Activated naive CD4-positive, alpha-beta T cell treated with anti-CD3 and anti-CD28 coated beads for 36 hours (primary cell): ENCODE measurements at regions not wholly inside any gene's neighbourhood (a gene's known extent, or its start where the extent isn't known, plus 50 kb on each side); places are given as distances from the start of the nearest gene placed in this dataset.

Experiments used
- CTCF ChIA-PET: fragments of 350-600 bp; sonication (Branson Sonifier 250); formaldehyde crosslinking; loops from one replicate; lab custom pipeline; 2021; ENCODE audit warnings: antibody characterized with exemption; lab: Charles Lee
- DNase-seq: peaks from one replicate; pipeline ENCODE4 v3.0.0-alpha.2; 2020
- H3K27ac Mint-ChIP-seq: one replicate; pipeline ENCODE4 v1.8.0; 2021; ENCODE audit warnings: mild to moderate bottlenecking, mixed read lengths
- H3K27me3 Mint-ChIP-seq: one replicate; pipeline ENCODE4 v1.8.0; 2021; ENCODE audit warnings: low read depth, mixed read lengths
- H3K36me3 Mint-ChIP-seq: one replicate; pipeline ENCODE4 v1.8.0; 2021; ENCODE audit warnings: low read depth, mixed read lengths
- H3K4me1 Mint-ChIP-seq: one replicate; pipeline ENCODE4 v1.8.0; 2021; ENCODE audit warnings: low read depth, mixed read lengths
- H3K4me3 Mint-ChIP-seq: one replicate; pipeline ENCODE4 v1.8.0; 2021; ENCODE audit warnings: mild to moderate bottlenecking, moderate library complexity, mixed read lengths
- H3K9me3 Mint-ChIP-seq: one replicate; pipeline ENCODE4 v1.8.0; 2021; ENCODE audit warnings: mixed read lengths
- intact Hi-C: fragments of 100-400 bp; cut with micrococcal nuclease; formaldehyde crosslinking; loops from one replicate; pipeline ENCODE4 v1.15.1; 2023

DNA sequence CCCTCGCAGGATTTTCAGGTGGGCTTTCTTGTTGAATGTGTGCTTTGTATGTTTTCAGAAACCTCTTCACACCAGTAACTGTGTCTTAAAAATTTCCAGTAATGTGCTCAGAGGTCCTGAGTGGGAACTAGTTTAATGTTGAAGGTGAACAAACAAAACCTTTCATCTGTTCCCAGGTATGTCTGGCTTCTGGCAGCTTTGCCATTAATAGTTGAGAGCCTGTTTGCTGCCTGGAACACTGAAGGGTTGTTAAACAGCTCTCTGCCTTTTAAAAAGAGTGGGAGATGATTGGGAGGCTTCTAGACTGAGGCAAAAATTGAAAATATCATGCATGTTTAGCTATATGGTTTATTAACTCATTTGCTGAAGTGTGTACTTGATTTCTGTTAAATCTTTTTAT lies 161.2 kb upstream of the AGTR2 start:
- CTCF ChIA-PET, result no interaction called here
- H3K27ac Mint-ChIP-seq, result no peak overlapping the region
- H3K27me3 Mint-ChIP-seq, result no peaks in the 10 kb centered on the region
- no peak for DNase-seq
- intact Hi-C loops, result no loop called here
- no peak overlapping the region for H3K4me3 Mint-ChIP-seq
- no peaks in the 10 kb centered on the region for H3K36me3 Mint-ChIP-seq
- H3K9me3 Mint-ChIP-seq, result peaks cover 7% of the 10 kb centered on the region
- no peaks in the 10 kb centered on the region for H3K4me1 Mint-ChIP-seq

DNA sequence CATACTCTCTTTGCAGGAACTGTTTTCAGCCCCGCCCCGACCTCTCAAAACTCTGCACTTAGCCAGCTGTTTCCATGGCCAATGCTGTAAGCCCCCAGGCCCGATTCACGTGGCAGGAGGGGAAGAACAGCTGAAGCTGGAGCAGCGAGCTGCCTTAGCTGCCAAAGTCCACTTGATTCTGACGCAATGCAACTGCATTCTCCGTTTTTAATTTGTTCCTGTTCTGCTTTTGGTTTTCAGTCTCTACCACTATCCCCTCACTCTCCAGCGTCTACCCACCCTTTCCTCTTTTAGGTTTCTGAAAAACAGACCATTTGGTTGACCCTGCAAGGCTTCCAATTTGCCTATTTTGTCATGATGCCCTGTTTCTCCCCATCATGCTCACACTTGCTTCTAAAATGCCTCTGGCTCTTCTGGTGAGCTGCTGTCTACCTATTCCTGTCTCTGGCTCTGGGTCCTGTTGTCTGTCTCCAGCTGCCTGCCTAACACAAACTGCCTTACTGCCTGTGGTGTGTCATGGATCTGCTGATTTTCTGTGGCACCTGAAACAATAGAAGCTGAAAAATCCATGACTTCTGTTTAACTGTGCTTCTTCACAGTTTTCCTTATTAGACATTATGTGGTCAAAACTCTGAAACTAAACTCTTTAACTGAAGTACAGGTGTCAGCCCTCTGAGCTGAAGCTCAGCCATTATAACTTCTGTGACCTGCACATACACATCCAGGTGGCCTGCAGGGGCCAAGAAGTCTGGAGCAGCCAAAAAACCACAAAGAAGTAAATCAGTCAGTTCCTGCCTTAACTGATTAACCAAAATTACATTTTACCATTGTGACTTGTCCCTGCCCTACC lies 160.5 kb upstream of the AGTR2 start:
- no peaks in the 10 kb centered on the region for H3K36me3 Mint-ChIP-seq
- intact Hi-C loops, result no loop called here
- no peak for DNase-seq
- H3K27ac Mint-ChIP-seq, result no peak overlapping the region
- no peaks in the 10 kb centered on the region for H3K4me1 Mint-ChIP-seq
- H3K4me3 Mint-ChIP-seq, result no peak overlapping the region
- H3K9me3 Mint-ChIP-seq, result peaks cover 7% of the 10 kb centered on the region
- CTCF ChIA-PET, result no interaction called here
- no peaks in the 10 kb centered on the region for H3K27me3 Mint-ChIP-seq

DNA sequence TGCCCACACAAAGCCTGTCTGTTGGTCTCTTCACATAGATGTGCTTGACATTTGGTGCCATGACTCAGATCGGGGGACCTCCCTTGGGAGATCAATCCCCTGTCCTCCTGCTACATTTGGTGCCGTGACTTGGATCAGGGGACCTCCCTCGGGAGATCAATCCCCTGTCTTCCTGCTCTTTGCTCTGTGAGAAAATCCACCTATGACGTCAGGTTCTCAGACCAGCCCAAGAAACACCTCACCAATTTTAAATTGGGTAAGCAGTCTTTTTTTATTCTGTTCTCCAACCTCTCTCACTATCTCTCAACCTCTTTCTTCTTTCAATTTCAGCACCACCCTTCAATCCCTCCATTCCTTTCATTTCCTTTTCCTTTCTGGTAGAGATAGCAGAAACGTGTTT lies 159.6 kb upstream of the AGTR2 start:
- no peaks in the 10 kb centered on the region for H3K27me3 Mint-ChIP-seq
- H3K4me3 Mint-ChIP-seq, result no peak overlapping the region
- intact Hi-C loops, result no loop called here
- H3K27ac Mint-ChIP-seq, result no peak overlapping the region
- peaks cover 7% of the 10 kb centered on the region for H3K9me3 Mint-ChIP-seq
- CTCF ChIA-PET, result no interaction called here
- H3K36me3 Mint-ChIP-seq, result no peaks in the 10 kb centered on the region
- no peak for DNase-seq
- H3K4me1 Mint-ChIP-seq, result no peaks in the 10 kb centered on the region

DNA sequence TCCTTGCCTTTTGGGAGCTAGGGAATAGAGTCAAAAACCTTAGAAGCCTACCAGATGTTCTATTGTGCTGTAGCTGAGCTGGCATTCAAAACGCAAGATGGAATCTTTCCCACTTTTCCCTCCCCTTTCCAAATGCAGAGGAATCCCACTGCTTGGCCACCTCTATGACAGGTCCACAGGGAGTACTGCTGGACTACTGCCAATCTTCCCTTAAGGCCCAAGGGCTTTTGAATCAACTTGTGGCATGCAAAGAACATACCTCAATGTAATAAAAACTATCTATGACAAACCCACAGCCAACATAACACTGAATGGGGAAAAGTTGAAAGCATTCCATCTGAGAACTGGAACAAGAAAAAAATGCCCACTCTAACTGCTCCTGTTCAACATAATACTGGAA lies 139.2 kb upstream of the AGTR2 start:
- CTCF ChIA-PET, result no interaction called here
- Mint-ChIP-seq H3K36me3 (no peaks in the 10 kb centered on the region), H3K4me1 (no peaks in the 10 kb centered on the region), H3K27ac (no peak overlapping the region), H3K27me3 (no peaks in the 10 kb centered on the region), H3K9me3 (peaks cover 4% of the 10 kb centered on the region), H3K4me3 (no peak overlapping the region)
- intact Hi-C loops, result no loop called here
- no peak for DNase-seq
